ENCODE measurements at regions not wholly inside any gene's neighbourhood (a gene's known extent, or its start where the extent isn't known, plus 50 kb on each side); places are given as distances from the start of the nearest gene placed in this dataset.

DNA sequence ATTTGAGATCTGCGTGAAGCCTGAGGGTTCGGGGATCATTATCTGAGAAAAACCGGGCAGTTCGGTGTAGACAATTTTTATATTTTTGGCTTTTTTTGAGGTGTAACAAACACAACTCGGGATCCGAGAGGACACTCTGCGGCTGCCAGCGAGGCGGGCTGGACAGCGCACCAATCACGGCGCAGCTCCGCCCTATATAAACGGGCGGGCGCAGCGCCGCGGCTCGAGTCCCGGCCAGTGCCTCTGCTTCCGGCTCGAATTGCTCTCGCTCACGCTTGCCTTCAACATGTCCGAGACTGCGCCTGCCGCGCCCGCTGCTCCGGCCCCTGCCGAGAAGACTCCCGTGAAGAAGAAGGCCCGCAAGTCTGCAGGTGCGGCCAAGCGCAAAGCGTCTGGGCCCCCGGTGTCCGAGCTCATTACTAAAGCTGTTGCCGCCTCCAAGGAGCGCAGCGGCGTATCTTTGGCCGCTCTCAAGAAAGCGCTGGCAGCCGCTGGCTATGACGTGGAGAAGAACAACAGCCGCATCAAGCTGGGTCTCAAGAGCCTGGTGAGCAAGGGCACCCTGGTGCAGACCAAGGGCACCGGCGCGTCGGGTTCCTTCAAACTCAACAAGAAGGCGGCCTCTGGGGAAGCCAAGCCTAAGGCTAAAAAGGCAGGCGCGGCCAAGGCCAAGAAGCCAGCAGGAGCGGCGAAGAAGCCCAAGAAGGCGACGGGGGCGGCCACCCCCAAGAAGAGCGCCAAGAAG, 69.0 kb downstream of the HFE start (continued):
- TF ChIP-seq PHF8 (IDR thresholded peaks at IDR 0.05; ENCODE audit: borderline replicate concordance, low read depth) (peak; percentile 82; the same call in 1 of the 2 replicates), GATA3 (IDR thresholded peaks at IDR 0.05; ENCODE audit: borderline replicate concordance) (no peak), RNF2 (IDR thresholded peaks at IDR 0.05; ENCODE audit: borderline replicate concordance, low read depth) (no peak), POLR2A (IDR thresholded peaks at IDR 0.05; ENCODE audit: low read length) (peak; percentile 98), HOXB13 (CRISPR knock-in tag; IDR thresholded peaks at IDR 0.05; ENCODE audit: low read depth) (no peak), SREBF2 (IDR thresholded peaks at IDR 0.05) (no peak), KDM1A (IDR thresholded peaks at IDR 0.05; ENCODE audit: low read depth) (0 out of 2 replicates have a peak, but pooled peaks have one; percentile 33)
- TF ChIP-seq, protein P1, sequence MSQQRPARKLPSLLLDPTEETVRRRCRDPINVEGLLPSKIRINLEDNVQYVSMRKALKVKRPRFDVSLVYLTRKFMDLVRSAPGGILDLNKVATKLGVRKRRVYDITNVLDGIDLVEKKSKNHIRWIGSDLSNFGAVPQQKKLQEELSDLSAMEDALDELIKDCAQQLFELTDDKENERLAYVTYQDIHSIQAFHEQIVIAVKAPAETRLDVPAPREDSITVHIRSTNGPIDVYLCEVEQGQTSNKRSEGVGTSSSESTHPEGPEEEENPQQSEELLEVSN (IDR thresholded peaks at IDR 0.05; ENCODE audit: borderline replicate concordance, low read depth), result 0 out of 2 replicates have a peak, but pooled peaks have one; percentile 10
- TF ChIP-seq, protein P2, sequence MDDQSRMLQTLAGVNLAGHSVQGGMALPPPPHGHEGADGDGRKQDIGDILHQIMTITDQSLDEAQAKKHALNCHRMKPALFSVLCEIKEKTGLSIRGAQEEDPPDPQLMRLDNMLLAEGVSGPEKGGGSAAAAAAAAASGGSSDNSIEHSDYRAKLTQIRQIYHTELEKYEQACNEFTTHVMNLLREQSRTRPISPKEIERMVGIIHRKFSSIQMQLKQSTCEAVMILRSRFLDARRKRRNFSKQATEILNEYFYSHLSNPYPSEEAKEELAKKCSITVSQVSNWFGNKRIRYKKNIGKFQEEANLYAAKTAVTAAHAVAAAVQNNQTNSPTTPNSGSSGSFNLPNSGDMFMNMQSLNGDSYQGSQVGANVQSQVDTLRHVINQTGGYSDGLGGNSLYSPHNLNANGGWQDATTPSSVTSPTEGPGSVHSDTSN (IDR thresholded peaks at IDR 0.05), result 0 out of 2 replicates have a peak, but pooled peaks have one; percentile 52

DNA sequence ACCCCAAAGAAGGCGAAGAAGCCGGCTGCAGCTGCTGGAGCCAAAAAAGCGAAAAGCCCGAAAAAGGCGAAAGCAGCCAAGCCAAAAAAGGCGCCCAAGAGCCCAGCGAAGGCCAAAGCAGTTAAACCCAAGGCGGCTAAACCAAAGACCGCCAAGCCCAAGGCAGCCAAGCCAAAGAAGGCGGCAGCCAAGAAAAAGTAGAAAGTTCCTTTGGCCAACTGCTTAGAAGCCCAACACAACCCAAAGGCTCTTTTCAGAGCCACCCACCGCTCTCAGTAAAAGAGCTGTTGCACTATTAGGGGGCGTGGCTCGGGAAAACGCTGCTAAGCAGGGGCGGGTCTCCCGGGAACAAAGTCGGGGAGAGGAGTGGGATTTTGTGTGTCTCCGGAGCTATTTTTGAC, 69.6 kb downstream of the HFE start:
- CTCF ChIA-PET, result interaction anchor here (1.0 to 4.6 kb wide), 3 partner anchors 10 to 32 kb away, joined by 3 to 22 read pairs (median 4); a partner anchor contains a TSS
- DNase-seq (ENCODE audit: low read depth in 1 of 2, low spot score in 1 of 2), result no peak
- FAIRE-seq, result no peak

DNA sequence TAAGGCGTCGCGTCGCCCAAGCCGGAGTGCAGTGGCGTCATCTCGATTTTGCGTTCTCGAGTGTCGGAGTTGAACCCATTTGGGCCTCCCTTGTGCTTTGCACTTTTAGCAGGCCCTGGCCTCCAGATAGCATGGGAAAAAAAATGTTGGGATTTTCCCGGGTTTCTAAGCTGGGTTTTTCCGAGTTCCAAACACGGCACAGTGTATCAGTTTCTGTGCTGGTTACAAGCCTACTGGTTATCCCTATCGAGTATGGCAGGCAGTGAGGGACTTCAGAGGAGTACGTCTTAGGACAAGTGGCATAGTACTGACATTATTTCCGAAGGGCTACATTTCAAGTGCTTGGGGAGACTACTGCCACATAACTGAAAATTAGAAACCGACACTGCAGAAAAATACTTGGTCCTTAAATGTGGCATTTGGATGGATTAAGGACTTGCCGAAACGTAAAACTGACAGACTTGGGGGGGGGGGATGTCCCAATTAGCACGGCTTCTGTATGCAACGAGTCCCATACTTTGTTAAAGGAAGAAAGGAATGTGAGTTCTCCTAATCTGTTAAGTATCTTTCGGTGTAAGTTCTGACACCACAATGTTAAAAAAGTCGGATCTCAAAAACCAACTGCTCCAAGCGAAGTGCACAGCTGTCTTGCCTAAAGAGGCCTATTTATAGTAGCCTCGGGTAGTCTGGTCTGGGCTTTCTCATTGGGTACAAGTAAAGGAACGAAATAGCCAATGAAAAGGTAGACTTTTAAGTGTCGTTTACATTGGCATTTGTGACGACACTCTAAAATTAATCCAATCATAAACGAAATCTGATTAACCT, 70.2 kb downstream of the HFE start:
- peak; percentile 87 to 96 for DNase-seq (ENCODE audit: low read depth in 1 of 2, low spot score in 1 of 2)
- Histone ChIP-seq H3K4me1 (peaks cover 29% of the 10 kb centered on the region), H3K4me2 (peak overlapping the region; percentile 87), H3K9me3 (no peaks in the 10 kb centered on the region), H3K4me3 (peak overlapping the region; percentile 72), H3K27ac (peak overlapping the region; percentile 91 to 95)
- POLR2A ChIA-PET, result interaction anchor here (0.5 to 6.9 kb wide), 31 partner anchors 13 to 1736 kb away, joined by 3 to 350 read pairs (median 7); a partner anchor contains a TSS
- FAIRE-seq, result no peak
- WGBS (ENCODE audit: missing lambda C conversion rate), result 0% methylated on average over 28 of the region's 29 CpGs
- ATAC-seq, result peak; percentile 69 to 81
- CTCF ChIA-PET, result interaction anchor here (1.7 to 4.6 kb wide), 2 partner anchors 11 to 32 kb away, joined by 4 to 22 read pairs; a partner anchor contains a TSS
- TF ChIP-seq JUN (IDR thresholded peaks at IDR 0.05) (peak in 1 of 2 experiments; percentile 70; a peak in 3 of 5 replicates), TFCP2L1 (CRISPR knock-in tag; IDR thresholded peaks at IDR 0.05) (peak; percentile 99), RCOR1 (IDR thresholded peaks at IDR 0.05; ENCODE audit: low read depth, low read length) (no peak), SREBF2 (IDR thresholded peaks at IDR 0.05) (no peak), RAD21 (conservative IDR thresholded peaks at IDR 0.05 in 1 of 2, IDR thresholded peaks at IDR 0.05 in 1 of 2) (no peak)
- TF ChIP-seq, protein P3, sequence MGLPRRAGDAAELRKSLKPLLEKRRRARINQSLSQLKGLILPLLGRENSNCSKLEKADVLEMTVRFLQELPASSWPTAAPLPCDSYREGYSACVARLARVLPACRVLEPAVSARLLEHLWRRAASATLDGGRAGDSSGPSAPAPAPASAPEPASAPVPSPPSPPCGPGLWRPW (IDR thresholded peaks at IDR 0.05), result no peak
- TF ChIP-seq, protein P4, sequence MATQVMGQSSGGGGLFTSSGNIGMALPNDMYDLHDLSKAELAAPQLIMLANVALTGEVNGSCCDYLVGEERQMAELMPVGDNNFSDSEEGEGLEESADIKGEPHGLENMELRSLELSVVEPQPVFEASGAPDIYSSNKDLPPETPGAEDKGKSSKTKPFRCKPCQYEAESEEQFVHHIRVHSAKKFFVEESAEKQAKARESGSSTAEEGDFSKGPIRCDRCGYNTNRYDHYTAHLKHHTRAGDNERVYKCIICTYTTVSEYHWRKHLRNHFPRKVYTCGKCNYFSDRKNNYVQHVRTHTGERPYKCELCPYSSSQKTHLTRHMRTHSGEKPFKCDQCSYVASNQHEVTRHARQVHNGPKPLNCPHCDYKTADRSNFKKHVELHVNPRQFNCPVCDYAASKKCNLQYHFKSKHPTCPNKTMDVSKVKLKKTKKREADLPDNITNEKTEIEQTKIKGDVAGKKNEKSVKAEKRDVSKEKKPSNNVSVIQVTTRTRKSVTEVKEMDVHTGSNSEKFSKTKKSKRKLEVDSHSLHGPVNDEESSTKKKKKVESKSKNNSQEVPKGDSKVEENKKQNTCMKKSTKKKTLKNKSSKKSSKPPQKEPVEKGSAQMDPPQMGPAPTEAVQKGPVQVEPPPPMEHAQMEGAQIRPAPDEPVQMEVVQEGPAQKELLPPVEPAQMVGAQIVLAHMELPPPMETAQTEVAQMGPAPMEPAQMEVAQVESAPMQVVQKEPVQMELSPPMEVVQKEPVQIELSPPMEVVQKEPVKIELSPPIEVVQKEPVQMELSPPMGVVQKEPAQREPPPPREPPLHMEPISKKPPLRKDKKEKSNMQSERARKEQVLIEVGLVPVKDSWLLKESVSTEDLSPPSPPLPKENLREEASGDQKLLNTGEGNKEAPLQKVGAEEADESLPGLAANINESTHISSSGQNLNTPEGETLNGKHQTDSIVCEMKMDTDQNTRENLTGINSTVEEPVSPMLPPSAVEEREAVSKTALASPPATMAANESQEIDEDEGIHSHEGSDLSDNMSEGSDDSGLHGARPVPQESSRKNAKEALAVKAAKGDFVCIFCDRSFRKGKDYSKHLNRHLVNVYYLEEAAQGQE (IDR thresholded peaks at IDR 0.05), result peak; percentile 49
- TF ChIP-seq, protein P5, sequence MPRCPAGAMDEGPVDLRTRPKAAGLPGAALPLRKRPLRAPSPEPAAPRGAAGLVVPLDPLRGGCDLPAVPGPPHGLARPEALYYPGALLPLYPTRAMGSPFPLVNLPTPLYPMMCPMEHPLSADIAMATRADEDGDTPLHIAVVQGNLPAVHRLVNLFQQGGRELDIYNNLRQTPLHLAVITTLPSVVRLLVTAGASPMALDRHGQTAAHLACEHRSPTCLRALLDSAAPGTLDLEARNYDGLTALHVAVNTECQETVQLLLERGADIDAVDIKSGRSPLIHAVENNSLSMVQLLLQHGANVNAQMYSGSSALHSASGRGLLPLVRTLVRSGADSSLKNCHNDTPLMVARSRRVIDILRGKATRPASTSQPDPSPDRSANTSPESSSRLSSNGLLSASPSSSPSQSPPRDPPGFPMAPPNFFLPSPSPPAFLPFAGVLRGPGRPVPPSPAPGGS (IDR thresholded peaks at IDR 0.05), result peak; percentile 60
- TF ChIP-seq, protein P6, sequence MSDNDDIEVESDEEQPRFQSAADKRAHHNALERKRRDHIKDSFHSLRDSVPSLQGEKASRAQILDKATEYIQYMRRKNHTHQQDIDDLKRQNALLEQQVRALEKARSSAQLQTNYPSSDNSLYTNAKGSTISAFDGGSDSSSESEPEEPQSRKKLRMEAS (IDR thresholded peaks at IDR 0.05), result no peak; the same call in 1 of the 2 replicates
- TF ChIP-seq, protein P7, sequence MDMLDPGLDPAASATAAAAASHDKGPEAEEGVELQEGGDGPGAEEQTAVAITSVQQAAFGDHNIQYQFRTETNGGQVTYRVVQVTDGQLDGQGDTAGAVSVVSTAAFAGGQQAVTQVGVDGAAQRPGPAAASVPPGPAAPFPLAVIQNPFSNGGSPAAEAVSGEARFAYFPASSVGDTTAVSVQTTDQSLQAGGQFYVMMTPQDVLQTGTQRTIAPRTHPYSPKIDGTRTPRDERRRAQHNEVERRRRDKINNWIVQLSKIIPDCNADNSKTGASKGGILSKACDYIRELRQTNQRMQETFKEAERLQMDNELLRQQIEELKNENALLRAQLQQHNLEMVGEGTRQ (IDR thresholded peaks at IDR 0.05), result no peak

More for the DNA sequence above, 69.6 kb downstream of the HFE start:
- peak; percentile 17 to 45; a peak in 5 of 6 replicates for ATAC-seq
- peak overlapping the region; percentile 72 for H3K4me3 ChIP-seq
- WGBS (ENCODE audit: missing lambda C conversion rate), result 0% methylated on average over 11 of the region's 18 CpGs
- POLR2A ChIA-PET, result interaction anchor here (0.5 to 6.9 kb wide), 20 partner anchors 14 to 1736 kb away, joined by 3 to 350 read pairs (median 10); a partner anchor contains a TSS
- H3K9me3 ChIP-seq, result no peaks in the 10 kb centered on the region
- peak overlapping the region; percentile 91 to 95 for H3K27ac ChIP-seq
- H3K4me2 ChIP-seq, result peak overlapping the region; percentile 87
- peaks cover 32% of the 10 kb centered on the region for H3K4me1 ChIP-seq
- TF ChIP-seq JUNB (IDR thresholded peaks at IDR 0.05), result no peak
- peak in 1 of 2 experiments; percentile 32; a peak in 2 of 5 replicates for TF ChIP-seq JUN (IDR thresholded peaks at IDR 0.05)
- TF ChIP-seq, protein P7 (IDR thresholded peaks at IDR 0.05), result peak; percentile 31; the same call in 1 of the 2 replicates
- no peak for TF ChIP-seq BHLHE40 (IDR thresholded peaks at IDR 0.05; ENCODE audit: low read depth, low read length)
- TF ChIP-seq NFE2L2 (conservative IDR thresholded peaks at IDR 0.05; ENCODE audit: low read length), result no peak
- TF ChIP-seq PHF8 (IDR thresholded peaks at IDR 0.05; ENCODE audit: borderline replicate concordance, low read depth), result no peak
- no peak for TF ChIP-seq GATA3 (IDR thresholded peaks at IDR 0.05; ENCODE audit: borderline replicate concordance)
- TF ChIP-seq POLR2A (IDR thresholded peaks at IDR 0.05; ENCODE audit: low read length), result 0 out of 2 replicates have a peak, but pooled peaks have one; percentile 51
- no peak for TF ChIP-seq EHF (CRISPR knock-in tag; IDR thresholded peaks at IDR 0.05)

Data from A549 (cell line).